H1 (cell line): ENCODE measurements at regions not wholly inside any gene's neighbourhood (a gene's known extent, or its start where the extent isn't known, plus 50 kb on each side); places are given as distances from the start of the nearest gene placed in this dataset.

Source experiments
- EP300 ChIP-seq, 2 experiments: IDR thresholded peaks; 1 replicate in 1 of 2; 2 replicates in 1 of 2; pipeline ENCODE4 v1.6.1; 2011 to 2012; ENCODE audit warnings: low read depth in 2 of 2, low read length in 2 of 2, mild to moderate bottlenecking in 2 of 2, borderline replicate concordance in 1 of 2, inconsistent platforms in 1 of 2, moderate library complexity in 1 of 2
- EZH2 ChIP-seq: fragments of 200-600 bp; sonication (generic); IDR thresholded peaks from 2 replicates; pipeline ENCODE4 v1.7.1; 2012; ENCODE audit warnings: low read depth, mild to moderate bottlenecking, moderate library complexity, low read length, inconsistent platforms; ENCODE audit not compliant: severe bottlenecking
- GABPA ChIP-seq: IDR thresholded peaks from 2 replicates; pipeline ENCODE4 v1.6.1; 2011; ENCODE audit warnings: mild to moderate bottlenecking, low read length, moderate library complexity, borderline replicate concordance; ENCODE audit not compliant: insufficient read depth
- POLR2AphosphoS5 ChIP-seq: IDR thresholded peaks from 2 replicates; pipeline ENCODE4 v1.6.1; 2011; ENCODE audit warnings: low read depth, low read length
- TF ChIP-seq, protein P1 (sequence below), 3 experiments: IDR thresholded peaks; 1 replicate in 2 of 3; 2 replicates in 1 of 3; pipeline versions ENCODE4 v1.5.1 to v1.6.1; 2011; ENCODE audit warnings: low read length in 3 of 3, mild to moderate bottlenecking in 3 of 3, inconsistent platforms in 2 of 3, low read depth in 1 of 3, moderate library complexity in 1 of 3; ENCODE audit not compliant: insufficient read depth in 1 of 3; ENCODE audit errors: control extremely low read depth in 1 of 3

DNA sequence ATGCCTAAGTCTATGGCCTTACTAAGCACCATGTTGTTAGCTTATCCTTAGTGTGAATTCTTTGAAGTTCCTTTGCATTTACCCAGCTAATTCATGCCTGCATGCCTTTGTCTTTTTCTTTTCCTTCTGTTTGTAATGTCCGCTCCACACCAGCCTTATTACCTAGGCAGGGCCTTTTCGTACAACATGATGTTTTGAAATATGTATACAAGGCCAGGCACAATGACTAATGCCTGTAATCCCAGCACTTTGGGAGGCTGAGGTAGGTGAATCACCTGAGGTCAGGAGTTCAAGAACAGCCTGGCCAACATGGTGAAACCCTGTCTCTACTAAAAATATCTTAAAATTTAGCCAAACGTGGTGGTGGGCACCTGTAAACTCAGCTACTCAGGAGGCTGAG is 1636.5 kb upstream of the SEL1L start:
- no peak for TF ChIP-seq EZH2
- no peak for TF ChIP-seq EP300 (IDR thresholded peaks at IDR 0.05; ENCODE audit: borderline replicate concordance in 1 of 2, low read depth in 2 of 2, low read length in 2 of 2)
- no peak for TF ChIP-seq POLR2AphosphoS5
- TF ChIP-seq GABPA: no peak
- TF ChIP-seq, protein P1, sequence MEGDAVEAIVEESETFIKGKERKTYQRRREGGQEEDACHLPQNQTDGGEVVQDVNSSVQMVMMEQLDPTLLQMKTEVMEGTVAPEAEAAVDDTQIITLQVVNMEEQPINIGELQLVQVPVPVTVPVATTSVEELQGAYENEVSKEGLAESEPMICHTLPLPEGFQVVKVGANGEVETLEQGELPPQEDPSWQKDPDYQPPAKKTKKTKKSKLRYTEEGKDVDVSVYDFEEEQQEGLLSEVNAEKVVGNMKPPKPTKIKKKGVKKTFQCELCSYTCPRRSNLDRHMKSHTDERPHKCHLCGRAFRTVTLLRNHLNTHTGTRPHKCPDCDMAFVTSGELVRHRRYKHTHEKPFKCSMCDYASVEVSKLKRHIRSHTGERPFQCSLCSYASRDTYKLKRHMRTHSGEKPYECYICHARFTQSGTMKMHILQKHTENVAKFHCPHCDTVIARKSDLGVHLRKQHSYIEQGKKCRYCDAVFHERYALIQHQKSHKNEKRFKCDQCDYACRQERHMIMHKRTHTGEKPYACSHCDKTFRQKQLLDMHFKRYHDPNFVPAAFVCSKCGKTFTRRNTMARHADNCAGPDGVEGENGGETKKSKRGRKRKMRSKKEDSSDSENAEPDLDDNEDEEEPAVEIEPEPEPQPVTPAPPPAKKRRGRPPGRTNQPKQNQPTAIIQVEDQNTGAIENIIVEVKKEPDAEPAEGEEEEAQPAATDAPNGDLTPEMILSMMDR (IDR thresholded peaks at IDR 0.05; ENCODE audit: control extremely low read depth in 1 of 3, insufficient read depth in 1 of 3, low read depth in 1 of 3, low read length in 3 of 3): no peak
